ENCODE measurements at regions not wholly inside any gene's neighbourhood (a gene's known extent, or its start where the extent isn't known, plus 50 kb on each side); places are given as distances from the start of the nearest gene placed in this dataset.
"Not testable (repeated sequence)": the region's sequence is repeated elsewhere in the genome, so short reads cannot be mapped to it uniquely, and the experiment has no call there.

- no peak for DNase-seq (ENCODE audit: low spot score)
These were observed 75.6 kb upstream of the RASEF start for GRCh38 chr9:83138422-83139135.

- no peak for DNase-seq (ENCODE audit: low spot score)
These were observed 70.4 kb upstream of the RASEF start for GRCh38 chr9:83133316-83133715.

- DNase-seq (ENCODE audit: low spot score) = peak; percentile 24
These were observed 69.8 kb upstream of the RASEF start for GRCh38 chr9:83132768-83133167.

GRCh38 chr9:83130541-83130940, 67.6 kb upstream of the RASEF start:
- no peak for DNase-seq (ENCODE audit: low spot score)

- no peak for DNase-seq (ENCODE audit: low spot score)
These were observed 62.7 kb upstream of the RASEF start for GRCh38 chr9:83125671-83126070.

GRCh38 chr9:83119873-83120272, 56.9 kb upstream of the RASEF start:
- DNase-seq (ENCODE audit: low spot score) = no peak

- no peak for DNase-seq (ENCODE audit: low spot score)
These were observed 53.1 kb upstream of the RASEF start for GRCh38 chr9:83116026-83116425.

- DNase-seq (ENCODE audit: low spot score) = not testable (repeated sequence)
These were observed 50.5 kb upstream of the RASEF start for GRCh38 chr9:83113445-83113844.
